ENCODE measurements at regions not wholly inside any gene's neighbourhood (a gene's known extent, or its start where the extent isn't known, plus 50 kb on each side); places are given as distances from the start of the nearest gene placed in this dataset.
"Not testable (repeated sequence)": the region's sequence is repeated elsewhere in the genome, so short reads cannot be mapped to it uniquely, and the experiment has no call there.

DNA sequence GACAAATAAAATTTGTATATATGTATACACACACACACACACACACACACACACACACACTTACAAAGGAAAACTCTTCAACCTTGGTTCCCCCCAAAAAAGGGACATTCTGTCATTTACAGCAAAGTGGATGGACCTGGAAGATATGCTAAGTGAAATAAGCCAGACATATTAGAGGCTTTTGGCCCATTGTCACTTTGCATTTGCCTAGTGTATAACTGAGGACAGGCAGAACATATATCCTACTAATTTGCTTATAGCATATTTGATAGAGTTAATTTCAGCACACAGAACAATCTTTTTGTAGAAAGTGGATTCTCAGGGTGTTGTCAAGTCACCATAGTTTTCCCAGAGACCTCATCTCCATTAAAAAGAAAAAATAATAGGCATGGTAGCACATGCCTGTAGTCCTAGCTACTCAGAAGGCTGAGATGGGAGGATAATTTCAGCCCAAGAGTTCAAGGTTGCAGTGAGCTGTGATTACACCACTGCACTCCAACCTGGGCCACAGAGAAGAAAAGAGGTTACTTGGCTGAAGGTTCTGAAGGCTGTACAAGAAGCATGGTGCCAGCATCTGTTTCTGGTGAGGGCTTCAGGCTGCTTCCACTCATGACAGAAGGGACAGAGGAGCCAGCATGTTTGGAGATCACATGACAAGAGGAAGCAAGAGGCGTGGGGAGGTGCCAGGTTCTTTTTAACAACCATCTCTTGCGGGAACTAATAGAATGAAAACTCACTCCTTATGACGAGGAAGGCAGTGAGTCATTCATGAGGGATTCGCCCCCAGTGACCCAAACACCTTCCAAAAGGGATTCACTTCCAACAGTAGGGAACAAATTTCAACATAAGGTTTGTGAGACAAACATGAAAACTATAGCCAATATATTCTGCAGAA is 135.6 kb downstream of the TMEM168 start:
- in situ Hi-C loops (cut with HindIII; ENCODE audit: low sequenced_read_pairs) = no loop called here
- no peak for DNase-seq (ENCODE audit: low spot score)

DNA sequence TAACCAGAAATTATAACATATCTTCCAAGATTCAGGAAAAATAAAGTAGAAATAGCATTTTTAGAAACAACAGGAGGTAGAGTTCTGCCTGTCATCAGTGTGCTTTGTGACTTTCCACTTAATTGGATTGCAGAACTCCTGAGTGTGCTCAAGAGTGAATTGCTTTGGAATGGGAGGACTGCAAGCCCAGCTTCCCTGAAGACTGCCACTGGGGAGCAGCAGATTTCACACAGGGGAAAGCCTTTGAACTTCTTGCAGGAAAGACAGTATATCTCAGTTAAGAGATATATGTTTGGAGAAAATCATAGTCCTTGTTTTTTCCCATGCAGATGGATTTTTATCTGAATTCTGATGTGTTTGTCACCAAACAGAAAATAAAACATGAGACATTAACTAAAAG is 124.5 kb downstream of the TMEM168 start:
- DNase-seq (ENCODE audit: low spot score) = peak; percentile 7
- in situ Hi-C loops (cut with HindIII; ENCODE audit: low sequenced_read_pairs) = no loop called here

DNA sequence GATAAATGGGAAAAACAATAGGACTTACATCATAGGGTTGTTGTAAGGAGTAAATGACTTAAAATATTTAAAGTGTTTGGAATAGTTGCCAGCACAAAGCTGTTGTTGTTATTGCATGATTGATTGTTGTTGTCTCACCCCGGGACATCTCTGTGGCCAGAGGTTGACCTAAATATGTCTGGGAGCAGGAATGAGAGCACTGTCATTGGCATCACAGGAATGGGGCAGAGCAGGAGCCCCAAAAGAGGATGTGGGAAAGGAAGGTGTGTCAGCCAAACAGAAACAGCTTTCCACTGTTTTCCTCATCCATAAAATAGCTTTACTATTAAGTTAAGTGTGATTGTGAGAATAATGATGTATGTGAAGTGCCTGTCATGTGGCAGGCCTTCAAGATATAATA is 121.6 kb downstream of the TMEM168 start:
- in situ Hi-C loops (cut with HindIII; ENCODE audit: low sequenced_read_pairs) = no loop called here
- no peak for DNase-seq (ENCODE audit: low spot score)

DNA sequence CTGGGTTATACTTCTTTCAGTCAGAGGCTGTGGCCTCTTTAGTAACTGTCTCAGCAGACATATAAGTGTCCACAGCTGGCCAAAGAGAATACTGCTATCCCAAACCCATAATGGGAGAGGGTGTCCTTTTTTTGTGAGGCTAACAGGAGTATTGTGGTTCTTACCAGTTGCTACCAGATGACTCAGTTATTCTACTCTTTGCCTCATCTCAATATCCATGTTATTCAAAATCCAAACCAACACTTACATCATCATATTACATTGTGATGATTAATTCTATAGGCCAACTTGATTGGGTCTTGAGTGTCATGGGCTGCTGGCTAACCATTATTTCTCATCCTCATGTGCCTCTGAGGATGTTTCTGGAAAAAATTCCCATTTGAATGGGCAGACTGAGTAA is 120.9 kb downstream of the TMEM168 start:
- no peak for DNase-seq (ENCODE audit: low spot score)
- in situ Hi-C loops (cut with HindIII; ENCODE audit: low sequenced_read_pairs) = no loop called here

DNA sequence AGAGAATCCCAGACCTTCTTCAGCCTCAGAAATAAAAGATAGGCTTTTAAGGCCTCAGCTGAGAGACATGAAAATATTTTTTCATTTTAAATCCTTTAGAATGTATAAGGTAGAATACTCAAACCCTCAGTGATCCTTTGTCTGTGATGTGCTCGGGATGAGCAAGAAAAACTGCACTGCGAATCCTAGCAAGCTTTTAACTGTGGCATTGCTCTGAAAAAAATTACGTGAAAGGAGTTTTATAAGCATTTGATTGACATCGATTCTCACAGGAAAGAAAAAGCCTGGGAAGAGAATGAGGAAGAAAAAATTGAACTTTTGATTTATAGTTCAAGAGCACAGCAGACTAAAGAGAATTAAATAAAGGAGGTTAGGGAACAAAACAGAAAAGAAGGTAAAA is 120.0 kb downstream of the TMEM168 start:
- no peak for DNase-seq (ENCODE audit: low spot score)
- in situ Hi-C loops (cut with HindIII; ENCODE audit: low sequenced_read_pairs) = no loop called here

DNA sequence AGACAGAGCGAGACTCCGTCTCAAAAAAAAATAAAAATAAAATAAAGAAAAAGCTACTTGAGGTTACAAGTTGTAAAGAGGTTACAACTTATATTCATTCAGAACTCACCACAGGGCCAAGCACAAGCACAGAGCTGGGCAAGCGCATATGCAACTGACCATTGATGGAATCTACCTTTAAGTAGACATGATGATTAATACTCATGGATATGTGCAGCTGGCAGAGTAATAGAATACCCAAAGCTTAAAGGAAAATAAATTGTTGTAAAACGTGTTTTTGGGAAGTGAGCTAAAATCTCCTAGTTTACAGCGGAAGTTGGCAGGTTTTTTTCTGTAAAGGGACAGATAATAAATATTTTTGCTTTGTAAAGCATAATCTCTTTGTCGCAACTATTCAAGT is 111.6 kb downstream of the TMEM168 start:
- in situ Hi-C loops (cut with HindIII; ENCODE audit: low sequenced_read_pairs) = no loop called here
- no peak for DNase-seq (ENCODE audit: low spot score)

DNA sequence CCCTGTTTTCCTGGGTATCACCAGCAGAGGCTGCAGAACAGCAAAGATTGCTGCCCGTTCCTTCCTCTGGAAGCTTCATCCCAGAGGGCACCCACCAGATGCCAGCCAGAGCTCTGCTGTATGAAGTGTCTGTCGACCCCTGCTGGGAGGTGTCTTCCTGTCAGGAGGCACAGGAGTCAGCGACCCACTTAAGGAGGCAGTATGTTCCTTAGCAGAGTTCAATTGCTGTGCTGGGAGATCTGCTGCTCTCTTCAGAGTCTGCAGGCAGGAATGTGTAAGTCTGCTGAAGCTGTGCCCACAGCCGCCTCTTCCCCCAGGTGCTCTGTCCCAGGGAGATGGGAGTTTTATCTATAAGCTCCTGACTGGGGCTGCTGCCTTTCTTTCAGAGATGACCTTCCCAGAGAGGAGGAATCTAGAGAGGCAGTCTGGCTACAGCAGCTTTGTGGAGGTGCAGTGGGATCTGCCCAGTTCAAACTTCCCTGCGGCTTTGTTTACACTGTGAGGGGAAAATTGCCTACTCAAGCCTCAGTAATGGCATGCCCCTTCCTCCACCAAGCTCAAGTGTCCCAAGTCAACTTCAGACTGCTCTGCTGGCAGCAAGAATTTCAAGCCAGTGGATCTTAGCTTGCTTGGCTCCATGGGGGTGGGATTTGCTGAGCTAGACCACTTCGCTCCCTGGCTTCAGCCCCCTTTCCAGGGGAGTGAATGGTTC is 100.6 kb downstream of the TMEM168 start:
- DNase-seq (ENCODE audit: low spot score); in situ Hi-C loops (cut with HindIII; ENCODE audit: low sequenced_read_pairs): not testable (repeated sequence)

DNA sequence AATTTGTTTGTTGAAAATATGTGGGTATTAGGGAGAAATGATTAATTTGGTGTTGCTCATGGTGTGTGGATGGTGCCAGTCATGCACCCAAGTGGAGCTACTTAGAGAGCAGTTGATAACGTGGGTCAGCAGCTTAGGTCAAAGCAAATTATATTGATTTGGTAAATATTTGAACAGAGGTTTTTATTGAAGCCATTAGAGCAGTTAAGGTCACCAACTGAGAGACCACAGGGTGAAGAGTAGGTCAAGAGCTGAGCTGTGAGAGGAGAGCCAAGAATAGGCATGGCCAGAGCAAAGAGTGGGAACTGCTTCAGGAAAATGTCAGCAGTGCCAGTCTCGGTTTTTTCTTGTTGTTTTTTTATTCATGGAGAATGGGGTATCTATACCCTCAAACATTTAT is 97.9 kb downstream of the TMEM168 start:
- no peak for DNase-seq (ENCODE audit: low spot score)
- in situ Hi-C loops (cut with HindIII; ENCODE audit: low sequenced_read_pairs) = no loop called here

DNA sequence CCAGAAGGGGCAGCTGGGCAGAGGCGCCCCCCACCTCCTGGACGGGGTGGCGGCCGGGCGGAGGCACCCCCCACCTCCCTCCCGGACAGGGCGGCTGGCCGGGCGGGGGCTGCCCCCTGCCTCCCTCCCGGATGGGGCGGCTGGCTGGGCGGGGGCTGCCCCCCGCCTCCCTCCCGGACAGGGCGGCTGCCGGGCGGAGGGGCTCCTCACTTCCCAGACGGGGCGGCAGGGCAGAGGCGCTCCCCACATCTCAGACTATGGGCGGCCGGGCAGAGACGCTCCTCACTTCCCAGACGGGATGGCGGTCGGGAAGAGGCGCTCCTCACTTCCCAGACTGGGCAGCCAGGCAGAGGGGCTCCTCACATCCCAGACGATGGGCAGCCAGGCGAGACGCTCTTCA is 93.0 kb downstream of the TMEM168 start:
- DNase-seq (ENCODE audit: low spot score); in situ Hi-C loops (cut with HindIII; ENCODE audit: low sequenced_read_pairs): not testable (repeated sequence)

DNA sequence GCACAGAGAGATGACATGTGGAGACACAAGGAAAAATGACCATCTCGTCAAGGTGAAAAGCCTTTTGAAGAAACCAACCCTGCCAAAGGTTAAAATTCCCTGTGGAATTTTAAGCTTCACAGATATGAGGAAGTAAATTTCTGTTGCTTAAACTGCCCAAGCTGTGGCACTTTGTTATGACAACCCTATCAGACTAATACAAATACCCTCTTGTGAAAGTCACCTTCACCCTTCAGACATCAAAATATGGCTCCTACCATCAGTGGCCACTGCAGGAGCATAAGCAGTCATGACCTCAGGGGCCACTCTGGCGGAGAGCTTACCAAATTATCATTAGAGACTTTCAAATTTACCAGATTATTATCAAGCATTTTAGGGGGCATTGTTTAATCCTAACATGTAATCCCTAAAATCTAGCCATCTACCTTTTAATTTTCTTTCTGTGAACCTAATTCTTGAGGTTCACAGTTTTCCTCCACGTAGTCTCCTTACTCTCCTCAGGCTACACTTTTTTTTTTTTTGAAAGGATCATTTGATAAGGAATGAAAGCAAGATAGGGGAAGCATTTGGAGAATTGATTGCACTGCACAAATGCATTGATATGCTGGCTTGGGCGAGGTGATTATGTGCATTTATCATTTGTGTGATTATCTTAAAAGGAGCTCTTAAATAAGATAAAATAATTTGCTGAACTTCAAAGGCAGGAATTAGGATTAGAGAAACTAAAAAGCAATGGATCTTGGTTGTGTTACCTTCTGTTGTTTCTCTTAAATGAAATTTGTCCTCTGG is 90.3 kb downstream of the TMEM168 start:
- in situ Hi-C loops (cut with HindIII; ENCODE audit: low sequenced_read_pairs) = no loop called here
- DNase-seq (ENCODE audit: low spot score) = no peak

DNA sequence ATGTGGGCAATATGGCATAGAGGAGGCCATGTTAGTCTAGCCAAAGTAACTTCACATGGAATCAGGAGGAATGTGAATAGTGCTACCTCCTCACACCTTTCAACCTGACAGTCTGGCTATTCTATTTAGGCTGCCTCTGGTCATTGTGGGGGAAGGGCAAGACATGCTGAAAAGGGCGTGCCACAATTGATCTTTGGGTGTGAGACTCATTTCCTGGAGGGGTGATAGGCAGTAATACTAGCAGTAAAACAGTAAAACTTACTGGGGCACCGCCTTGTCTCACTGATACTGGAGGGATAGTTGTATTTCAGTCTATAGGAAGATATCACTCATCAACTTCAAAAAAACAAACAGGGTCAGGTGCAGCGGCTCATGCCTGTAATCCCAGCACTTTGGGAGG is 88.7 kb downstream of the TMEM168 start:
- in situ Hi-C loops (cut with HindIII; ENCODE audit: low sequenced_read_pairs) = no loop called here
- no peak for DNase-seq (ENCODE audit: low spot score)

DNA sequence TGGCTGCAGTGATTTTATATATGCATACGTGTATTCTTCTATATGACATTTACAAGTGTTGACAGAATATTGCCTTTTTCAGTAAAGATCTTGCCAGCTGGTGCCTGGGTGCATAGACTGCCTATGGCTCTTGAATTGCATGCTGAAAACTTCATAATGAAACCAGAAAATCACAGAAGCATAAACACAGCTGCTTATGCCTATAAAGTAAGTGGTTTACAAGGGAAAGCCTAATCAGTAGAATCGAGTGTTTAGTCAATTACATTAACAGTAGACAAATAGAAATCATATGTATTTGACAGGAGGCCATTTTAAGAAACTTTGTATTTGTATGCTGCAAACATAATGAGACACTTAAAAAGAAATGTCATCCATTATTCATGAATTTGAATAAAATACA is 82.5 kb downstream of the TMEM168 start:
- in situ Hi-C loops (cut with HindIII; ENCODE audit: low sequenced_read_pairs) = no loop called here
- no peak for DNase-seq (ENCODE audit: low spot score)

DNA sequence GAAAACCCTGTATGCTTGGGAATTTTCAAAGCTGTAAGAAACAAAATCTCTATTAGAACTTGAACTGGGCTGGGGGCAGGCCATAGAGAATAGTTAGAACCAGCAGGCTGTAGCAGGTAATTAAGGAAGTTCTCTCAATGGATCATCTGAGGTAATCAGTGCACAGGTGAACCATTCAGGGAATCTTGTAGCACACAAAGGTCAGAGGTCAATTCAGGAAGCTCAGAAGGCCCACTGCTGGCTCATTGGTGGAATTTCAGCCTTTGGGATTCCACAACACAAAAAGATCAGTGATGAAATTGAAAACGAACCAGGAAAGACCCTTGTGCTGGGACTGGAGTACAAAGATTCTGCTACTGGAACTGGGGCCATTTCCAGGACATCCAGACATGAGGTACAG is 82.0 kb downstream of the TMEM168 start:
- in situ Hi-C loops (cut with HindIII; ENCODE audit: low sequenced_read_pairs) = no loop called here
- no peak for DNase-seq (ENCODE audit: low spot score)
